SU-DHL-6 (cell line): ENCODE measurements at regions not wholly inside any gene's neighbourhood (a gene's known extent, or its start where the extent isn't known, plus 50 kb on each side); places are given as distances from the start of the nearest gene placed in this dataset.

ENCODE experiments used
- EZH2phosphoT487 ChIP-seq: fragments of 200-600 bp; sonication (generic), shearing (Covaris generic); conservative IDR thresholded peaks from 2 replicates; pipeline ENCODE4 v1.6.1; 2018; ENCODE audit warnings: mild to moderate bottlenecking, antibody characterized with exemption, low read length, moderate library complexity, mixed read lengths
- TF ChIP-seq, protein P1 (sequence below): fragments of 200-600 bp; sonication (generic); IDR thresholded peaks from one replicate; pipeline ENCODE4 v1.5.1; 2017; ENCODE audit warnings: antibody characterized with exemption, mild to moderate bottlenecking, low read length, moderate library complexity; ENCODE audit not compliant: insufficient read depth, poor library complexity, severe bottlenecking

- TF ChIP-seq, protein P1, sequence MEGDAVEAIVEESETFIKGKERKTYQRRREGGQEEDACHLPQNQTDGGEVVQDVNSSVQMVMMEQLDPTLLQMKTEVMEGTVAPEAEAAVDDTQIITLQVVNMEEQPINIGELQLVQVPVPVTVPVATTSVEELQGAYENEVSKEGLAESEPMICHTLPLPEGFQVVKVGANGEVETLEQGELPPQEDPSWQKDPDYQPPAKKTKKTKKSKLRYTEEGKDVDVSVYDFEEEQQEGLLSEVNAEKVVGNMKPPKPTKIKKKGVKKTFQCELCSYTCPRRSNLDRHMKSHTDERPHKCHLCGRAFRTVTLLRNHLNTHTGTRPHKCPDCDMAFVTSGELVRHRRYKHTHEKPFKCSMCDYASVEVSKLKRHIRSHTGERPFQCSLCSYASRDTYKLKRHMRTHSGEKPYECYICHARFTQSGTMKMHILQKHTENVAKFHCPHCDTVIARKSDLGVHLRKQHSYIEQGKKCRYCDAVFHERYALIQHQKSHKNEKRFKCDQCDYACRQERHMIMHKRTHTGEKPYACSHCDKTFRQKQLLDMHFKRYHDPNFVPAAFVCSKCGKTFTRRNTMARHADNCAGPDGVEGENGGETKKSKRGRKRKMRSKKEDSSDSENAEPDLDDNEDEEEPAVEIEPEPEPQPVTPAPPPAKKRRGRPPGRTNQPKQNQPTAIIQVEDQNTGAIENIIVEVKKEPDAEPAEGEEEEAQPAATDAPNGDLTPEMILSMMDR = no peak
- no peak for TF ChIP-seq EZH2phosphoT487
Observed at GRCh38 chr2:191557841-191558240, 120.1 kb upstream of the NABP1 start.
